Epidermal melanocyte (primary cell): ENCODE measurements at regions not wholly inside any gene's neighbourhood (a gene's known extent, or its start where the extent isn't known, plus 50 kb on each side); places are given as distances from the start of the nearest gene placed in this dataset.

Experiments
- DNase-seq: peaks from one replicate; pipeline ENCODE4 v3.0.0; 2011; ENCODE audit warnings: low spot score; ENCODE audit not compliant: insufficient read length

- no peak for DNase-seq
Measured at GRCh38 chr4:4603067-4603466, 61.2 kb upstream of the STX18 start.

GRCh38 chr4:4602468-4602867 is 60.6 kb upstream of the STX18 start:
- no peak for DNase-seq

- no peak for DNase-seq
Measured at GRCh38 chr4:4601803-4602369, 60.0 kb upstream of the STX18 start.

- no peak for DNase-seq
Measured at GRCh38 chr4:4599481-4600275, 57.8 kb upstream of the STX18 start.

- DNase-seq = no peak
Measured at GRCh38 chr4:4598851-4599411, 57.1 kb upstream of the STX18 start.

GRCh38 chr4:4596720-4597119 is 54.9 kb upstream of the STX18 start:
- DNase-seq = no peak

- DNase-seq = no peak
Measured at GRCh38 chr4:4595252-4595651, 53.4 kb upstream of the STX18 start.

GRCh38 chr4:4594285-4594920 is 52.6 kb upstream of the STX18 start:
- no peak for DNase-seq

- no peak for DNase-seq
Measured at GRCh38 chr4:4593596-4594284, 51.9 kb upstream of the STX18 start.

- DNase-seq = no peak
Measured at GRCh38 chr4:4592414-4592813, 50.6 kb upstream of the STX18 start.
